LNCaP clone FGC (cell line): ENCODE measurements at regions not wholly inside any gene's neighbourhood (a gene's known extent, or its start where the extent isn't known, plus 50 kb on each side); places are given as distances from the start of the nearest gene placed in this dataset.

Experiments used
- DNase-seq: peaks from one replicate; pipeline ENCODE4 v3.0.0-alpha.2; 2011; ENCODE audit warnings: low read depth
- H3K4me3 ChIP-seq: 2 replicates; pipeline ENCODE4 v1.5.1; 2011; ENCODE audit warnings: mild to moderate bottlenecking, low read depth, low read length, control low read depth
- TF ChIP-seq, protein P1 (sequence below): IDR thresholded peaks from 2 replicates; pipeline ENCODE4 v1.5.1; 2012; ENCODE audit warnings: mild to moderate bottlenecking; ENCODE audit not compliant: control insufficient read depth, insufficient read depth; ENCODE audit errors: extremely low read depth

- H3K4me3 ChIP-seq = no peak overlapping the region
- DNase-seq = no peak
- TF ChIP-seq, protein P1, sequence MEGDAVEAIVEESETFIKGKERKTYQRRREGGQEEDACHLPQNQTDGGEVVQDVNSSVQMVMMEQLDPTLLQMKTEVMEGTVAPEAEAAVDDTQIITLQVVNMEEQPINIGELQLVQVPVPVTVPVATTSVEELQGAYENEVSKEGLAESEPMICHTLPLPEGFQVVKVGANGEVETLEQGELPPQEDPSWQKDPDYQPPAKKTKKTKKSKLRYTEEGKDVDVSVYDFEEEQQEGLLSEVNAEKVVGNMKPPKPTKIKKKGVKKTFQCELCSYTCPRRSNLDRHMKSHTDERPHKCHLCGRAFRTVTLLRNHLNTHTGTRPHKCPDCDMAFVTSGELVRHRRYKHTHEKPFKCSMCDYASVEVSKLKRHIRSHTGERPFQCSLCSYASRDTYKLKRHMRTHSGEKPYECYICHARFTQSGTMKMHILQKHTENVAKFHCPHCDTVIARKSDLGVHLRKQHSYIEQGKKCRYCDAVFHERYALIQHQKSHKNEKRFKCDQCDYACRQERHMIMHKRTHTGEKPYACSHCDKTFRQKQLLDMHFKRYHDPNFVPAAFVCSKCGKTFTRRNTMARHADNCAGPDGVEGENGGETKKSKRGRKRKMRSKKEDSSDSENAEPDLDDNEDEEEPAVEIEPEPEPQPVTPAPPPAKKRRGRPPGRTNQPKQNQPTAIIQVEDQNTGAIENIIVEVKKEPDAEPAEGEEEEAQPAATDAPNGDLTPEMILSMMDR = no peak
Observed at GRCh38 chr11:112751772-112752171, 209.4 kb upstream of the NCAM1 start.

DNA sequence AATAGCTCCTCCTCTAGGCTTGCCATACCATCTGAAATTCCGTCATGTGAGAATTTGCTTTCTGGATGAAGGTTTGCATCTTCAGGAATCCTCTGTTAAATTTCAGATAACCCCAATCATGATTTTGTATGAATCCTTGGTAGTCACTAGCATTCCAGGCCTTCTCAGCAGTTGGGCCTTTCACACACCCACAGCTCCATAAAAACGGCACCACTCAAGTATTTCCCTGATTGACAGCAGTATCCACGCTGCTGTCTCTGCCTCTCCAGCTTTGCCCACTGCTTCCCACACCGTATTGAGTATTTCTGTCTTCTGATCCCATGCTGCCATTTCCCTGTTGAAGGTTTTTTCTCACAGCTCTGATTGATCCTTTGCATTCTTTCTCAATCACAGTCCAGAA lies 208.7 kb upstream of the NCAM1 start:
- TF ChIP-seq, protein P1 = no peak
- DNase-seq = no peak
- H3K4me3 ChIP-seq = no peak overlapping the region

DNA sequence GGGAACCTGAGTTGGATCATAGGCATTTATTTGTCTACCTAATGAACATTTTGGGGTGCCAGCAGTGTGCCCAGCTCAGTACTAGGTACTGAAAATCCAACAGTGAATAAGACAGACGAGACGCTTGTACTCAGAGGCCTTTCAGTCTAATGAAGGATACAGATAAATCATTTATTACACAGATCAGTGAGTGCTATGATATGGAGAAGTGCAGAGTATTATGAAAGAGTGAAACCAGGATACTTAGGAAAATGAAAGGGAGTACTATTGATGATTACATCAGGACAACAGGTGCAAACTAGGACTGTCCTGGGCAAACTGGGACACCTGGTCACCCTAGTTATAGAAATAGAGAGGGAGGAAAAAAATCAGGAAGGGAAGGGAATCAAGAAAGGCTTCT lies 207.5 kb upstream of the NCAM1 start:
- no peak for DNase-seq
- TF ChIP-seq, protein P1 = no peak
- H3K4me3 ChIP-seq = no peak overlapping the region

DNA sequence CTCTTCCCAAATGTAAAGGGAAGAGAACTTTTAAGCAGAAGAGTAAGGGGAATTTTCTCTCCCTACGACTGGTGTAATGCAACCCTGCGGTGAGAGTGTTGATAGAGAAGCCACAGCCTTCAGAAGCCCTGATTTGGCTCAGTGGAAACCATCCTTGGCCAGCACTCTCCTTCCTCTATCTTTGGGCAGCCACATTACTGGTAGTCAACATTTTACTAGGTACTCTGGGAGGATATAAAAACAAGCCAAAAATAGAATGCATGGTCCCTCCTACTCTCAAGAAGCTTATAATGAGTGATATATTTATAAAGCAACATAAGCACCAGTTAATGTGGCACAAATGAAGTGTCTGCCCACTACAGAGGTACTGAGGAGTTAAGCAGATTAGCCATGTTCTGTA lies 201.8 kb upstream of the NCAM1 start:
- no peak for DNase-seq
- H3K4me3 ChIP-seq = no peak overlapping the region
- TF ChIP-seq, protein P1 = no peak

- TF ChIP-seq, protein P1 = no peak
- H3K4me3 ChIP-seq = no peak overlapping the region
- no peak for DNase-seq
Observed at GRCh38 chr11:112760396-112761059, 200.7 kb upstream of the NCAM1 start.

DNA sequence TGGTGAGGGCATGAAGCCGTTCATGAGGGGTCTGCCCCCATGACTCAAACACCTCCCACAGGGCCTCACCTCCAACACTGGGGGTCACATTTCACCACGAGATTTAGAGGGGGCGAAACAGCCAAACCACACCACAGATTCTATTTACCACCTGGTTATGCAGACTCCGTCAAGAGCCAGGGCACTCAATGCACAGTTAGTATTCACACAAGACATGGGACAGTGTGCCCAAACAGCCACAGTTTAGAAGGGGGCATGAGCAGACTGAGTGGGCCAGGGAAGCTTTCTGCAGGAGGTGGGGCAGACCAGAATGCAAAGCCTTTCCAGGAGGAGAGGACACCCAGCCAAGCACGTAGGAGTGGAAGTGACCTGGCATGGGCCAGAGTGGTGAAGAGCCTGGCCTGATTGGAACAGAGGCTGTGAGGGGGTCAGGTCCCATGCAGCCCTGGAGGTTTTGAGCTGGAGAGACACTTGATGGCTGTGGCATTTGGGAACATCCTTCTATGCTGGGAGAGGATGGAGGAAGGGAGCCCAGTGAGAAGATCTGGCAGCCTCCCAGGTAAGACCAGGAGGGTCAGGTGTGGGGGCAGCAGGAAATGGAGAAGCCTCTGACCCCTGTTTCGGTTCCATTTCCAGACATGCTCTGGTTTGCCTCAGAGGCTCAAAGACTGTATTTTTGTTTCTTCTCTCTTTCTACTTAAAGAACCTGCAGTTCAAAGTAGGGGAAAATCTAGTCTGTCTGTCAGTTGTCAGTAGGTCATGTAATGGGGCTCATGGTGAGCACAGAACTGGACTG lies 199.1 kb upstream of the NCAM1 start:
- no peak for DNase-seq
- TF ChIP-seq, protein P1 = no peak
- no peak overlapping the region for H3K4me3 ChIP-seq
